Activated B cell treated with CpG ODN at 0.5 μM for 24 hours (primary cell): ENCODE measurements at regions not wholly inside any gene's neighbourhood (a gene's known extent, or its start where the extent isn't known, plus 50 kb on each side); places are given as distances from the start of the nearest gene placed in this dataset.

Experiments
- ATAC-seq: fragments of 200-7000 bp; cut with Tn5 transposase; one replicate; pipeline ENCODE4 v1.10.0; 2021; ENCODE audit warnings: low read depth, mild to moderate bottlenecking, moderate library complexity
- CTCF ChIA-PET: fragments of 350-600 bp; sonication (Branson Sonifier 250); formaldehyde crosslinking; loops from one replicate; lab custom pipeline; 2021; ENCODE audit warnings: antibody characterized with exemption; lab: Charles Lee
- POLR2A ChIA-PET: fragments of 350-600 bp; sonication (Branson Sonifier 250); formaldehyde crosslinking; loops from one replicate; lab custom pipeline; 2021; ENCODE audit warnings: antibody characterized with exemption; lab: Charles Lee
- DNase-seq: peaks from one replicate; pipeline ENCODE4 v3.0.0; 2022
- H3K27ac Mint-ChIP-seq: one replicate; pipeline ENCODE4 v1.8.0; 2020; ENCODE audit warnings: mixed read lengths
- H3K27me3 Mint-ChIP-seq: one replicate; pipeline ENCODE4 v1.8.0; 2021; ENCODE audit warnings: mixed read lengths
- H3K36me3 Mint-ChIP-seq: one replicate; pipeline ENCODE4 v1.8.0; 2021; ENCODE audit warnings: low read depth, mixed read lengths
- H3K4me1 Mint-ChIP-seq: one replicate; pipeline ENCODE4 v1.8.0; 2021; ENCODE audit warnings: mixed read lengths
- H3K4me3 Mint-ChIP-seq: one replicate; pipeline ENCODE4 v1.8.0; 2020; ENCODE audit warnings: mild to moderate bottlenecking, mixed read lengths
- H3K9me3 Mint-ChIP-seq: one replicate; pipeline ENCODE4 v1.8.0; 2020; ENCODE audit warnings: mixed read lengths
- CTCF ChIP-seq: fragments of 200-600 bp; IDR thresholded peaks from one replicate; pipeline ENCODE4 v1.8.0; 2022; ENCODE audit warnings: antibody characterized with exemption, mild to moderate bottlenecking
- intact Hi-C: fragments of 100-400 bp; cut with micrococcal nuclease; formaldehyde crosslinking; loops from one replicate; pipeline ENCODE4 v1.15.1; 2024

DNA sequence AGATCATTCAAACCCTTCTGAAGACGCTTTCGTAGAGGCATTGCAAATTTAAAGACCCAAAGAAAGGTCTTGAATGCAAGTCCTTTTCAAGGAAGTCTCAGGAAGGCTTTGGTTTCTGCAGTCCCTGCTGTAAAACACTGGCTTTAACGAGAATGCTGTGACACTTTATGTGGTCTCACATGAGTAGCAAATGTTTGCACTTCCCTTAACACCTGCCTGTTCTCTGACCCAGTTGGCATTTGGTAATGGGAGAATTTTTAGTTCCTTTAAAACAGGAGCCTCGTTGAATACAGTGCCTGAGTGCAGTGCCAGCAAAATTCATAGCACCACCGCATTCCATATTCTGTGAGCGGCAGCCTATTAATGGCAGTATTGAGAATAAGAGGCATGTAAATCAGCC lies 330.5 kb upstream of the PRKX start:
- Mint-ChIP-seq H3K4me3 (no peak overlapping the region), H3K36me3 (no peaks in the 10 kb centered on the region), H3K27me3 (no peaks in the 10 kb centered on the region), H3K4me1 (no peaks in the 10 kb centered on the region), H3K27ac (no peak overlapping the region), H3K9me3 (peaks cover 2% of the 10 kb centered on the region)
- ChIA-PET POLR2A (no interaction called here), CTCF (no interaction called here)
- DNase-seq (no peak), ATAC-seq (no peak)
- intact Hi-C loops, result no loop called here
- no peak for TF ChIP-seq CTCF

GRCh38 chrX:4035874-4036273 lies 322.4 kb upstream of the PRKX start:
- no peak for TF ChIP-seq CTCF
- H3K4me3 Mint-ChIP-seq, result no peak overlapping the region
- CTCF ChIA-PET, result no interaction called here

DNA sequence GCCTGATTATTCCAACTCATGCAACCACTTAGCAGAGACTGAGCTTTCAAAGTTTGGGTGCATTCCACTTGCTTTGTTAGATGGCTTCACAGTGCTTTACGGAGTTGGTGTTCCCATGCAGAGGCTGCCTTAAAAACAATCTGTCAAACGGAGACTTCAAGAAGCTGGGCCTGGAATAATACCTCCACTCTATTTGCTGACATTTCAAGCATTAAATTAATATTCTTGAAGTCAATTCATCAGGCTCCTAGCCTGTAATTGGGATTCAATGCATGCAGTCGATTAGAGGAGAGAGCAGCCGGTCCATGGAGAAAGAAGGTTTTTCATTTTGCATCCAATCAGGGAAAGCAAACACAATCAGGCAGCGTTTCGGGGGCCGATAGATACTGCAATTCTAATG lies 314.7 kb upstream of the PRKX start:
- H3K4me3 Mint-ChIP-seq, result no peak overlapping the region
- ATAC-seq (no peak), DNase-seq (no peak)
- POLR2A ChIA-PET, result no interaction called here
- H3K27me3 Mint-ChIP-seq, result no peaks in the 10 kb centered on the region
- no peaks in the 10 kb centered on the region for H3K36me3 Mint-ChIP-seq
- no peaks in the 10 kb centered on the region for H3K4me1 Mint-ChIP-seq
- H3K27ac Mint-ChIP-seq, result no peak overlapping the region
- no peak for TF ChIP-seq CTCF
- no peaks in the 10 kb centered on the region for H3K9me3 Mint-ChIP-seq
- CTCF ChIA-PET, result no interaction called here
- intact Hi-C loops, result no loop called here

More at GRCh38 chrX:4035874-4036273, 322.4 kb upstream of the PRKX start:
- Mint-ChIP-seq H3K27ac (no peak overlapping the region), H3K4me1 (no peaks in the 10 kb centered on the region), H3K36me3 (no peaks in the 10 kb centered on the region), H3K9me3 (no peaks in the 10 kb centered on the region), H3K27me3 (no peaks in the 10 kb centered on the region)
- no peak for DNase-seq
- intact Hi-C loops, result no loop called here
- ATAC-seq, result no peak
- POLR2A ChIA-PET, result no interaction called here

- H3K4me3 Mint-ChIP-seq, result no peak overlapping the region
- no peaks in the 10 kb centered on the region for H3K4me1 Mint-ChIP-seq
- no peaks in the 10 kb centered on the region for H3K36me3 Mint-ChIP-seq
- ChIA-PET POLR2A (no interaction called here), CTCF (no interaction called here)
- TF ChIP-seq CTCF, result no peak
- DNase-seq (no peak), ATAC-seq (no peak)
- no peak overlapping the region for H3K27ac Mint-ChIP-seq
- no peaks in the 10 kb centered on the region for H3K27me3 Mint-ChIP-seq
- no peaks in the 10 kb centered on the region for H3K9me3 Mint-ChIP-seq
- intact Hi-C loops, result no loop called here
These were observed 291.8 kb upstream of the PRKX start for GRCh38 chrX:4005281-4005680.

DNA sequence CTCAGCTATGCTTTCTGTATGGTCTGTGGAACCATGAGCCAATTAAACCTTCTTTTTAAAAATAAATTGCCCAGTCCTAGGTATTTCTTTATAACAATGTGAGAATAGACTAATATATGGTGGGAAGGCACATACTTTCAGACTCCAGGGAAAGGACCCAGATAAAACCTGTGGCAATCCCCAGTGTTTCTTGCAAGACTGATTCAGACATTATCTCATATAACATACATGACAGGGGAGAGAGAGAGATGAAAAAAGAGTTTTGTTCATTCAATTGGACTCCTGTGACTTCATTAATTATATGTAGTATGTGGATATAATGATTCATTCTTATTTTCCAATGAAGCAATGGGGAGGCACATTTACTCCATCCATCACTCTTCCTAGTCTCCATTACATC lies 291.4 kb upstream of the PRKX start:
- DNase-seq (no peak), ATAC-seq (no peak)
- H3K27ac Mint-ChIP-seq, result no peak overlapping the region
- ChIA-PET POLR2A (no interaction called here), CTCF (no interaction called here)
- intact Hi-C loops, result no loop called here
- TF ChIP-seq CTCF, result no peak
- no peaks in the 10 kb centered on the region for H3K27me3 Mint-ChIP-seq
- no peaks in the 10 kb centered on the region for H3K4me1 Mint-ChIP-seq
- no peaks in the 10 kb centered on the region for H3K36me3 Mint-ChIP-seq
- no peak overlapping the region for H3K4me3 Mint-ChIP-seq
- no peaks in the 10 kb centered on the region for H3K9me3 Mint-ChIP-seq
